Astrocyte (in vitro differentiated cells and primary cell): ENCODE measurements at regions not wholly inside any gene's neighbourhood (a gene's known extent, or its start where the extent isn't known, plus 50 kb on each side); places are given as distances from the start of the nearest gene placed in this dataset.

Experiments used
- DNase-seq: peaks from one replicate; pipeline ENCODE4 v3.0.0-alpha.2; 2010; ENCODE audit warnings: low read depth
- FAIRE-seq: peaks from 2 replicates; lab custom pipeline; 2011; peaks lifted over from hg19 to GRCh38; lab: Jason Lieb, UNC
- H2AFZ ChIP-seq: 2 replicates; pipeline ENCODE4 v1.6.0; 2012; ENCODE audit warnings: low read depth, low read length, inconsistent platforms
- H3K27ac ChIP-seq: 2 replicates; pipeline ENCODE4 v1.5.1; 2011; ENCODE audit warnings: low read depth, low read length, inconsistent platforms
- H3K27me3 ChIP-seq: 2 replicates; pipeline ENCODE4 v1.6.0; 2011; ENCODE audit warnings: low read length, inconsistent platforms; ENCODE audit not compliant: insufficient read depth
- H3K36me3 ChIP-seq: 2 replicates; pipeline ENCODE4 v1.5.1; 2011; ENCODE audit warnings: low read length, inconsistent platforms; ENCODE audit not compliant: insufficient read depth
- H3K4me1 ChIP-seq: 2 replicates; pipeline ENCODE4 v1.5.1; 2011; ENCODE audit warnings: low read length, inconsistent platforms; ENCODE audit not compliant: insufficient read depth
- H3K4me2 ChIP-seq: 2 replicates; pipeline ENCODE4 v1.6.0; 2012; ENCODE audit warnings: low read length, inconsistent platforms
- H3K4me3 ChIP-seq: 2 replicates; pipeline ENCODE4 v1.5.1; 2011; ENCODE audit warnings: low read depth, mild to moderate bottlenecking, low read length, inconsistent platforms; ENCODE audit not compliant: insufficient read depth
- H3K79me2 ChIP-seq: 2 replicates; pipeline ENCODE4 v1.6.0; 2012; ENCODE audit warnings: mild to moderate bottlenecking, low read length, inconsistent platforms; ENCODE audit not compliant: insufficient read depth
- H3K9ac ChIP-seq: 2 replicates; pipeline ENCODE4 v1.6.0; 2012; ENCODE audit warnings: mild to moderate bottlenecking, low read length, inconsistent platforms
- H3K9me3 ChIP-seq: 2 replicates; pipeline ENCODE4 v1.5.1; 2012; ENCODE audit warnings: low read depth, mild to moderate bottlenecking, low read length, inconsistent platforms; ENCODE audit not compliant: insufficient read depth
- H4K20me1 ChIP-seq: 2 replicates; pipeline ENCODE4 v1.6.0; 2012; ENCODE audit warnings: low read length, inconsistent platforms; ENCODE audit not compliant: insufficient read depth
- H3K27ac Mint-ChIP-seq: one replicate; pipeline ENCODE4 v1.8.0; 2021; ENCODE audit warnings: mild to moderate bottlenecking, mixed read lengths; ENCODE audit not compliant: unreplicated experiment
- H3K27me3 Mint-ChIP-seq: one replicate; pipeline ENCODE4 v1.8.0; 2021; ENCODE audit warnings: low read depth, mixed read lengths; ENCODE audit not compliant: unreplicated experiment
- H3K36me3 Mint-ChIP-seq: one replicate; pipeline ENCODE4 v1.8.0; 2021; ENCODE audit warnings: low read depth, mixed read lengths; ENCODE audit not compliant: unreplicated experiment
- H3K4me1 Mint-ChIP-seq: one replicate; pipeline ENCODE4 v1.8.0; 2021; ENCODE audit warnings: low read depth, mixed read lengths; ENCODE audit not compliant: unreplicated experiment
- H3K4me3 Mint-ChIP-seq: one replicate; pipeline ENCODE4 v1.8.0; 2021; ENCODE audit warnings: mild to moderate bottlenecking, moderate library complexity, mixed read lengths; ENCODE audit not compliant: unreplicated experiment
- H3K9me3 Mint-ChIP-seq: one replicate; pipeline ENCODE4 v1.8.0; 2021; ENCODE audit warnings: mild to moderate bottlenecking, mixed read lengths; ENCODE audit not compliant: unreplicated experiment
- CTCF ChIP-seq: IDR thresholded peaks from 2 replicates; pipeline ENCODE4 v1.5.1; 2011; ENCODE audit warnings: low read depth, mild to moderate bottlenecking, inconsistent platforms, low read length, moderate library complexity; ENCODE audit not compliant: insufficient read depth
- EZH2 ChIP-seq: IDR thresholded peaks from 2 replicates; pipeline ENCODE4 v1.6.1; 2012; ENCODE audit warnings: mild to moderate bottlenecking, low read length, inconsistent platforms; ENCODE audit not compliant: insufficient read depth

GRCh38 chr12:124429535-124429934, 134.6 kb downstream of the RFLNA start:
- H3K36me3 ChIP-seq = peaks cover 5% of the 10 kb centered on the region
- no peaks in the 10 kb centered on the region for H3K27me3 ChIP-seq
- no peak for TF ChIP-seq EZH2
- no peak for TF ChIP-seq CTCF
- H3K4me1 Mint-ChIP-seq = peaks cover 31% of the 10 kb centered on the region
- peaks cover 55% of the 10 kb centered on the region for H4K20me1 ChIP-seq
- H3K4me2 ChIP-seq = no peak overlapping the region
- DNase-seq (no peak), FAIRE-seq (no peak)
- H3K79me2 ChIP-seq = peaks cover 16% of the 10 kb centered on the region
- H3K27ac ChIP-seq = no peak overlapping the region
- H3K4me3 ChIP-seq = no peak overlapping the region
- H3K36me3 Mint-ChIP-seq = peaks cover 7% of the 10 kb centered on the region
- no peaks in the 10 kb centered on the region for H3K9me3 ChIP-seq
- no peak overlapping the region for H3K4me3 Mint-ChIP-seq
- H3K27ac Mint-ChIP-seq = no peak overlapping the region
- H3K4me1 ChIP-seq = peaks cover 27% of the 10 kb centered on the region
- no peaks in the 10 kb centered on the region for H3K9me3 Mint-ChIP-seq
- no peak overlapping the region for H2AFZ ChIP-seq
- no peak overlapping the region for H3K9ac ChIP-seq
- no peaks in the 10 kb centered on the region for H3K27me3 Mint-ChIP-seq

GRCh38 chr12:124428792-124429281, 133.9 kb downstream of the RFLNA start:
- Mint-ChIP-seq H3K4me1 (peaks cover 31% of the 10 kb centered on the region), H3K27me3 (no peaks in the 10 kb centered on the region), H3K9me3 (no peaks in the 10 kb centered on the region), H3K27ac (peak overlapping the region; percentile 88), H3K36me3 (peaks cover 7% of the 10 kb centered on the region), H3K4me3 (no peak overlapping the region)
- Histone ChIP-seq H3K36me3 (peaks cover 5% of the 10 kb centered on the region), H3K9me3 (no peaks in the 10 kb centered on the region), H3K4me3 (no peak overlapping the region), H2AFZ (no peak overlapping the region), H3K27me3 (no peaks in the 10 kb centered on the region), H3K79me2 (peaks cover 15% of the 10 kb centered on the region), H3K4me1 (peaks cover 28% of the 10 kb centered on the region), H3K27ac (peak overlapping the region; percentile 63), H3K9ac (peak overlapping the region; percentile 19), H4K20me1 (peaks cover 48% of the 10 kb centered on the region), H3K4me2 (peak overlapping the region; percentile 28)
- TF ChIP-seq CTCF (no peak), EZH2 (no peak)
- FAIRE-seq (no peak), DNase-seq (no peak)

- Histone ChIP-seq H3K9ac (peak overlapping the region; percentile 19), H3K79me2 (peaks cover 15% of the 10 kb centered on the region), H4K20me1 (peaks cover 48% of the 10 kb centered on the region), H3K27me3 (no peaks in the 10 kb centered on the region), H3K36me3 (peaks cover 5% of the 10 kb centered on the region), H3K27ac (peak overlapping the region; percentile 63), H2AFZ (no peak overlapping the region), H3K9me3 (no peaks in the 10 kb centered on the region), H3K4me3 (no peak overlapping the region), H3K4me1 (peaks cover 34% of the 10 kb centered on the region), H3K4me2 (peak overlapping the region; percentile 28)
- peak; percentile 75 for DNase-seq
- no peak overlapping the region for H3K4me3 Mint-ChIP-seq
- no peak for FAIRE-seq
- H3K36me3 Mint-ChIP-seq = peaks cover 7% of the 10 kb centered on the region
- peaks cover 31% of the 10 kb centered on the region for H3K4me1 Mint-ChIP-seq
- TF ChIP-seq EZH2 = no peak
- TF ChIP-seq CTCF = no peak
- peak overlapping the region; percentile 88 for H3K27ac Mint-ChIP-seq
- H3K27me3 Mint-ChIP-seq = no peaks in the 10 kb centered on the region
- H3K9me3 Mint-ChIP-seq = no peaks in the 10 kb centered on the region
These were observed 133.4 kb downstream of the RFLNA start for GRCh38 chr12:124428136-124428791.
